ENCODE measurements at regions not wholly inside any gene's neighbourhood (a gene's known extent, or its start where the extent isn't known, plus 50 kb on each side); places are given as distances from the start of the nearest gene placed in this dataset.

DNA sequence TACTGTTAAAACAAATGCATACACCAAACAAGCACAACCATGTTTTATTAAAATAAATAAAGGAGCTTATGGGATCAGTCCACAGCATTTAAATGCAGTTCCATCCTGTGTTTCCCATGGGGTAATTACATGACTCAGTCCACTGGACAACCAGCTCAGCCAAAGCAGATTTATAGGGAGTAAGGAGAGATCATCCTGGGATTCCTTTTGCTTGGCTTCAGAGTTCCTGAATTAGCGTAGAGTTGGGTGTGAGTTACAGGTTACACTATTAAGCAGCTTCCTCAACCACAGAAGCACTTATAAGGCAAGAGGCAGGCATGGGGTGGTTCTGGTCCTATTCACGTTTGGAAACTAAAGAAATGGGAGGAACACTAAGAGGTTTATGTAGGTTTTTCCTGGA lies 381.1 kb upstream of the ACTBL2 start:
- Histone ChIP-seq H4K20me1 (ENCODE audit: low read depth) (no peaks in the 10 kb centered on the region), H3K4me1 (no peaks in the 10 kb centered on the region), H3K9me3 (ENCODE audit: low read depth) (no peaks in the 10 kb centered on the region), H3K4me3 (no peak overlapping the region), H3K4me2 (no peak overlapping the region), H3K36me3 (no peaks in the 10 kb centered on the region), H3F3A (ENCODE audit: low read depth) (no peaks in the 10 kb centered on the region), H3K27ac (no peak overlapping the region), H2AFZ (replicated peaks) (no peak overlapping the region), H3K9ac (no peak overlapping the region), H3K79me2 (ENCODE audit: low read depth) (no peaks in the 10 kb centered on the region), H3K27me3 (no peaks in the 10 kb centered on the region)
- Mint-ChIP-seq H3K4me3 (no peak overlapping the region), H3K4me1 (no peaks in the 10 kb centered on the region), H3K36me3 (no peaks in the 10 kb centered on the region), H3K27ac (no peak overlapping the region), H3K27me3 (ENCODE audit: insufficient read depth, low read depth) (no peaks in the 10 kb centered on the region), H3K9me3 (no peaks in the 10 kb centered on the region)
- no peak for TF ChIP-seq CTCF (IDR thresholded peaks at IDR 0.05)
- no peak for DNase-seq (ENCODE audit: low spot score)

- Histone ChIP-seq H3K27me3 (no peaks in the 10 kb centered on the region), H3K79me2 (ENCODE audit: low read depth) (no peaks in the 10 kb centered on the region), H3K27ac (no peak overlapping the region), H2AFZ (replicated peaks) (no peak overlapping the region), H3K4me2 (no peak overlapping the region), H3F3A (ENCODE audit: low read depth) (no peaks in the 10 kb centered on the region), H3K4me1 (no peaks in the 10 kb centered on the region), H3K4me3 (no peak overlapping the region), H3K9ac (no peak overlapping the region), H3K9me3 (ENCODE audit: low read depth) (no peaks in the 10 kb centered on the region), H4K20me1 (ENCODE audit: low read depth) (no peaks in the 10 kb centered on the region), H3K36me3 (no peaks in the 10 kb centered on the region)
- TF ChIP-seq EZH2 (IDR thresholded peaks at IDR 0.05), result no peak
- no peak for TF ChIP-seq EZH2phosphoT487 (IDR thresholded peaks at IDR 0.05)
- TF ChIP-seq CTCF (IDR thresholded peaks at IDR 0.05), result no peak
- no peak overlapping the region for H3K27ac Mint-ChIP-seq
- no peak overlapping the region for H3K4me3 Mint-ChIP-seq
- DNase-seq (ENCODE audit: low spot score), result no peak
- no peaks in the 10 kb centered on the region for H3K36me3 Mint-ChIP-seq
- peaks cover 2% of the 10 kb centered on the region for H3K27me3 Mint-ChIP-seq (ENCODE audit: insufficient read depth, low read depth)
- H3K9me3 Mint-ChIP-seq, result no peaks in the 10 kb centered on the region
- no peaks in the 10 kb centered on the region for H3K4me1 Mint-ChIP-seq
Observed at GRCh38 chr5:57862942-57863341, 380.3 kb upstream of the ACTBL2 start.

GRCh38 chr5:57862471-57862911 lies 379.9 kb upstream of the ACTBL2 start:
- Histone ChIP-seq H3K27me3 (no peaks in the 10 kb centered on the region), H3K79me2 (ENCODE audit: low read depth) (no peaks in the 10 kb centered on the region), H3K9me3 (ENCODE audit: low read depth) (no peaks in the 10 kb centered on the region), H3K27ac (no peak overlapping the region), H3K4me1 (no peaks in the 10 kb centered on the region), H4K20me1 (ENCODE audit: low read depth) (no peaks in the 10 kb centered on the region), H3K9ac (no peak overlapping the region), H3K36me3 (no peaks in the 10 kb centered on the region), H3K4me2 (no peak overlapping the region), H3F3A (ENCODE audit: low read depth) (no peaks in the 10 kb centered on the region), H3K4me3 (no peak overlapping the region), H2AFZ (replicated peaks) (no peak overlapping the region)
- no peaks in the 10 kb centered on the region for H3K4me1 Mint-ChIP-seq
- no peak overlapping the region for H3K27ac Mint-ChIP-seq
- no peaks in the 10 kb centered on the region for H3K36me3 Mint-ChIP-seq
- H3K4me3 Mint-ChIP-seq, result no peak overlapping the region
- peaks cover 2% of the 10 kb centered on the region for H3K27me3 Mint-ChIP-seq (ENCODE audit: insufficient read depth, low read depth)
- no peak for TF ChIP-seq EZH2phosphoT487 (IDR thresholded peaks at IDR 0.05)
- no peak for TF ChIP-seq CTCF (IDR thresholded peaks at IDR 0.05)
- TF ChIP-seq EZH2 (IDR thresholded peaks at IDR 0.05), result no peak
- no peak for DNase-seq (ENCODE audit: low spot score)
- no peaks in the 10 kb centered on the region for H3K9me3 Mint-ChIP-seq

DNA sequence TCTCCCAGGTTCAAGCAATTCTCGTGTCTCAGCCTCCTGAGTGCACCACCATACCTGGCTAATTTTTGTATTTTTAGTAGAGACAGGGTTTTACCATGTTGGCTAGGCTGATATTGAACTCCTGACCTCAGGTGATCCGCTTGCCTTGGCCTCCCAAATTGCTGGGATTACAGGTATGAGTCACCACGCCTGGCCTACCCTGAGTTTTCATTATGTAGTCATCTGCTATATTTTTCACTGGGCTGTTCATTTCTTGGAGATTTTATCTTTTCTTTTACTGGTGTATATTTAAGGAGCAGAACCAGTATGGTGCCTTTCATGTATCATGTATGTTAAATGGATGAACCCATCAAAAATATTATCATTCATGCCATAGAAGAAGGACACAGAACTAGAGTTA lies 377.0 kb upstream of the ACTBL2 start:
- H3K9me3 ChIP-seq (ENCODE audit: low read depth), result no peaks in the 10 kb centered on the region
- H3F3A ChIP-seq (ENCODE audit: low read depth), result no peaks in the 10 kb centered on the region
- no peak overlapping the region for H3K4me2 ChIP-seq
- H3K4me3 ChIP-seq, result no peak overlapping the region
- H3K27me3 ChIP-seq, result no peaks in the 10 kb centered on the region
- H3K27ac Mint-ChIP-seq, result no peak overlapping the region
- no peak for DNase-seq (ENCODE audit: low spot score)
- H3K9me3 Mint-ChIP-seq, result no peaks in the 10 kb centered on the region
- TF ChIP-seq EZH2phosphoT487 (IDR thresholded peaks at IDR 0.05) (no peak), EZH2 (IDR thresholded peaks at IDR 0.05) (no peak), CTCF (IDR thresholded peaks at IDR 0.05) (no peak)
- H4K20me1 ChIP-seq (ENCODE audit: low read depth), result no peaks in the 10 kb centered on the region
- H3K4me1 Mint-ChIP-seq, result peaks cover 2% of the 10 kb centered on the region
- no peaks in the 10 kb centered on the region for H3K36me3 ChIP-seq
- H3K4me3 Mint-ChIP-seq, result no peak overlapping the region
- peaks cover 2% of the 10 kb centered on the region for H3K27me3 Mint-ChIP-seq (ENCODE audit: insufficient read depth, low read depth)
- no peak overlapping the region for H2AFZ ChIP-seq (replicated peaks)
- no peak overlapping the region for H3K9ac ChIP-seq
- H3K27ac ChIP-seq, result no peak overlapping the region
- H3K36me3 Mint-ChIP-seq, result no peaks in the 10 kb centered on the region
- no peaks in the 10 kb centered on the region for H3K79me2 ChIP-seq (ENCODE audit: low read depth)
- no peaks in the 10 kb centered on the region for H3K4me1 ChIP-seq
